Endodermal cell (in vitro differentiated cells): ENCODE measurements at regions not wholly inside any gene's neighbourhood (a gene's known extent, or its start where the extent isn't known, plus 50 kb on each side); places are given as distances from the start of the nearest gene placed in this dataset.

Source experiments
- DNase-seq: peaks from one replicate; pipeline ENCODE4 v3.0.0-alpha.2; 2017
- H3K27ac ChIP-seq: 2 replicates; pipeline ENCODE4 v1.5.1; 2013; ENCODE audit warnings: mild to moderate bottlenecking, low read depth, low read length, moderate library complexity
- H3K27me3 ChIP-seq: 2 replicates; pipeline ENCODE4 v1.6.1; 2013; ENCODE audit warnings: mild to moderate bottlenecking, low read length, moderate library complexity; ENCODE audit not compliant: insufficient read depth, control insufficient read depth, poor library complexity, severe bottlenecking
- H3K36me3 ChIP-seq: 2 replicates; pipeline ENCODE4 v1.7.0; 2013; ENCODE audit warnings: mild to moderate bottlenecking, low read length, moderate library complexity; ENCODE audit not compliant: control insufficient read depth, insufficient read depth
- H3K4me1 ChIP-seq: one replicate; pipeline ENCODE4 v1.7.0; 2013; ENCODE audit warnings: low read length; ENCODE audit not compliant: control insufficient read depth, insufficient read depth
- H3K4me3 ChIP-seq: 2 replicates; pipeline ENCODE4 v1.5.1; 2013; ENCODE audit warnings: mild to moderate bottlenecking, low read length, moderate library complexity
- H3K9ac ChIP-seq: 2 replicates; pipeline ENCODE4 v1.6.1; 2013; ENCODE audit warnings: mild to moderate bottlenecking, low read length, moderate library complexity; ENCODE audit not compliant: poor library complexity, severe bottlenecking; ENCODE audit errors: extremely low read depth
- H3K9me3 ChIP-seq: 2 replicates; pipeline ENCODE4 v1.6.1; 2013; ENCODE audit warnings: mild to moderate bottlenecking, low read length, moderate library complexity; ENCODE audit not compliant: control insufficient read depth
- H3K27ac Mint-ChIP-seq: 2 replicates; pipeline ENCODE4 v1.8.0; 2020; ENCODE audit warnings: mixed read lengths
- H3K27me3 Mint-ChIP-seq: 2 replicates; pipeline ENCODE4 v1.8.0; 2021; ENCODE audit warnings: mild to moderate bottlenecking, mixed read lengths; ENCODE audit not compliant: insufficient read depth
- H3K36me3 Mint-ChIP-seq: 2 replicates; pipeline ENCODE4 v1.8.0; 2020; ENCODE audit warnings: low read depth, mixed read lengths
- H3K4me1 Mint-ChIP-seq: 2 replicates; pipeline ENCODE4 v1.8.0; 2020; ENCODE audit warnings: mixed read lengths
- H3K4me3 Mint-ChIP-seq: 2 replicates; pipeline ENCODE4 v1.8.0; 2020; ENCODE audit warnings: mild to moderate bottlenecking, moderate library complexity, mixed read lengths
- H3K9me3 Mint-ChIP-seq: 2 replicates; pipeline ENCODE4 v1.8.0; 2020; ENCODE audit warnings: mild to moderate bottlenecking, mixed read lengths
- WGBS, 2 experiments: methylation state at CpG; one replicate each; pipeline versions ENCODE4 v1.1.5 to v1.1.7; 2013; ENCODE audit warnings: missing lambda C conversion rate in 2 of 2, mixed read lengths in 1 of 2; ENCODE audit not compliant: insufficient coverage in 1 of 2, insufficient read length in 1 of 2; 5-methylcytosine and 5-hydroxymethylcytosine counted together
- TF ChIP-seq, protein P1 (sequence below): fragments of 200-600 bp; sonication (generic); conservative IDR thresholded peaks from 2 replicates; pipeline ENCODE4 v1.5.0; 2021; ENCODE audit warnings: antibody characterized with exemption, mild to moderate bottlenecking

GRCh38 chr13:29689548-29689947 lies 94.1 kb upstream of the SLC7A1 start:
- Mint-ChIP-seq H3K27me3 (no peaks in the 10 kb centered on the region), H3K4me3 (no peak overlapping the region), H3K27ac (no peak overlapping the region), H3K36me3 (no peaks in the 10 kb centered on the region), H3K4me1 (no peaks in the 10 kb centered on the region), H3K9me3 (no peaks in the 10 kb centered on the region)
- Histone ChIP-seq H3K27ac (no peak overlapping the region), H3K9ac (no peak overlapping the region), H3K27me3 (no peaks in the 10 kb centered on the region), H3K4me3 (no peak overlapping the region), H3K9me3 (no peaks in the 10 kb centered on the region), H3K4me1 (no peaks in the 10 kb centered on the region), H3K36me3 (no peaks in the 10 kb centered on the region)
- TF ChIP-seq, protein P1, sequence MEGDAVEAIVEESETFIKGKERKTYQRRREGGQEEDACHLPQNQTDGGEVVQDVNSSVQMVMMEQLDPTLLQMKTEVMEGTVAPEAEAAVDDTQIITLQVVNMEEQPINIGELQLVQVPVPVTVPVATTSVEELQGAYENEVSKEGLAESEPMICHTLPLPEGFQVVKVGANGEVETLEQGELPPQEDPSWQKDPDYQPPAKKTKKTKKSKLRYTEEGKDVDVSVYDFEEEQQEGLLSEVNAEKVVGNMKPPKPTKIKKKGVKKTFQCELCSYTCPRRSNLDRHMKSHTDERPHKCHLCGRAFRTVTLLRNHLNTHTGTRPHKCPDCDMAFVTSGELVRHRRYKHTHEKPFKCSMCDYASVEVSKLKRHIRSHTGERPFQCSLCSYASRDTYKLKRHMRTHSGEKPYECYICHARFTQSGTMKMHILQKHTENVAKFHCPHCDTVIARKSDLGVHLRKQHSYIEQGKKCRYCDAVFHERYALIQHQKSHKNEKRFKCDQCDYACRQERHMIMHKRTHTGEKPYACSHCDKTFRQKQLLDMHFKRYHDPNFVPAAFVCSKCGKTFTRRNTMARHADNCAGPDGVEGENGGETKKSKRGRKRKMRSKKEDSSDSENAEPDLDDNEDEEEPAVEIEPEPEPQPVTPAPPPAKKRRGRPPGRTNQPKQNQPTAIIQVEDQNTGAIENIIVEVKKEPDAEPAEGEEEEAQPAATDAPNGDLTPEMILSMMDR, result no peak
- no peak for DNase-seq
- 93 to 96% methylated on average over 3 of the region's 3 CpGs for WGBS, 2 experiments

GRCh38 chr13:29688193-29688592 lies 92.7 kb upstream of the SLC7A1 start:
- DNase-seq, result no peak
- no peaks in the 10 kb centered on the region for H3K27me3 Mint-ChIP-seq
- no peak overlapping the region for H3K27ac Mint-ChIP-seq
- Histone ChIP-seq H3K4me1 (no peaks in the 10 kb centered on the region), H3K9ac (no peak overlapping the region), H3K36me3 (no peaks in the 10 kb centered on the region), H3K27ac (no peak overlapping the region), H3K27me3 (no peaks in the 10 kb centered on the region), H3K9me3 (no peaks in the 10 kb centered on the region), H3K4me3 (no peak overlapping the region)
- H3K36me3 Mint-ChIP-seq, result no peaks in the 10 kb centered on the region
- no peak overlapping the region for H3K4me3 Mint-ChIP-seq
- TF ChIP-seq, protein P1, result no peak
- no peaks in the 10 kb centered on the region for H3K9me3 Mint-ChIP-seq
- 84 to 85% methylated on average over 3 of the region's 3 CpGs for WGBS, 2 experiments
- no peaks in the 10 kb centered on the region for H3K4me1 Mint-ChIP-seq

GRCh38 chr13:29684441-29684840 lies 89.0 kb upstream of the SLC7A1 start:
- no peak overlapping the region for H3K4me3 Mint-ChIP-seq
- WGBS, 2 experiments, result 40% methylated on average over 1 of the region's 1 CpG; no CpG with 5 or more reads in 1 of the 2 experiments

More at GRCh38 chr13:29684441-29684840, 89.0 kb upstream of the SLC7A1 start:
- Histone ChIP-seq H3K4me1 (no peaks in the 10 kb centered on the region), H3K27ac (no peak overlapping the region), H3K27me3 (no peaks in the 10 kb centered on the region), H3K36me3 (no peaks in the 10 kb centered on the region), H3K9ac (no peak overlapping the region), H3K4me3 (no peak overlapping the region), H3K9me3 (no peaks in the 10 kb centered on the region)
- DNase-seq, result no peak
- Mint-ChIP-seq H3K27me3 (no peaks in the 10 kb centered on the region), H3K27ac (no peak overlapping the region), H3K36me3 (no peaks in the 10 kb centered on the region), H3K9me3 (no peaks in the 10 kb centered on the region), H3K4me1 (no peaks in the 10 kb centered on the region)
- TF ChIP-seq, protein P1, result no peak
